ENCODE measurements at regions not wholly inside any gene's neighbourhood (a gene's known extent, or its start where the extent isn't known, plus 50 kb on each side); places are given as distances from the start of the nearest gene placed in this dataset.
"Not testable (repeated sequence)": the region's sequence is repeated elsewhere in the genome, so short reads cannot be mapped to it uniquely, and the experiment has no call there.

- no peak for DNase-seq
These were observed 108.1 kb downstream of the ZFAND4 start for GRCh38 chr10:45564303-45564959.

DNA sequence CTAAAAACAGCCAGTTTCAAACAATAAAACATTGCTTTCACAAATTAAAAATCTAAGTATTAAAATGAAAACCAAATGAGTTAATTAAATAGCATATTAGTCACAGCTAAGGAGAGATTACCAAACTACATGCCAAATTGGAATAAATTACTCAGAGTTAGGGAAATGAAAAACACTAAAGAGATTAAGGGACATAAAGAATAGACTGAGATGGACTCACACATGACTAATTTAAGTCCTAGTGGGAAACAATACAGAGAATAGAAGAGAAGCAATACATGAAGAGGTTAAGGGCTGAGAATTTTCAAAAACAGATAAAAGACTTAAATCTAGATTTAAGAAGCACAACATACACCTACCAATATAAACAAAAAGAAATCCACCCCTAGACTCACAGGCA lies 110.6 kb downstream of the ZFAND4 start:
- no peak for DNase-seq

GRCh38 chr10:45560262-45560661 lies 112.3 kb downstream of the ZFAND4 start:
- no peak for DNase-seq

DNA sequence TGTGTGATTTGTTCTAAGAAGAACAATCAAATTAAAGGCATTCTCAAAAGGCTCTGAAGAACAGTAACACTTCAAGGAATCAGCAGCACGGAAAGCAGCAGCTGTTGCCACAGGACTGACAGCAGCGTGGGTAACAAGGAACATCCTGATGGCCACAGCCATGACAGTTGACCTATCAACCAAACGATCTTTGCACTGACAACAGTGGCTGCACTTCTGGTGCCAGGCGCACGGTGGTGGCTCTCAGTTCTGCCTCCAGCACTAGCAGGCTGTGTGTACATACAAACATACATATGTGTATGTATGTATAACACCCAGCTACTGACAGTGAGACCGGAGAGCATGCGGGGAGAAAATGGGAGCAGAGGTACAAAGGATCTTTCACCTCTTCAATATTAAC lies 114.1 kb downstream of the ZFAND4 start:
- DNase-seq, result peak; percentile 87

GRCh38 chr10:45557275-45557905 lies 115.2 kb downstream of the ZFAND4 start:
- peak; percentile 93 for DNase-seq

- peak; percentile 38 for DNase-seq
These were observed 116.8 kb downstream of the ZFAND4 start for GRCh38 chr10:45555795-45556194.

DNA sequence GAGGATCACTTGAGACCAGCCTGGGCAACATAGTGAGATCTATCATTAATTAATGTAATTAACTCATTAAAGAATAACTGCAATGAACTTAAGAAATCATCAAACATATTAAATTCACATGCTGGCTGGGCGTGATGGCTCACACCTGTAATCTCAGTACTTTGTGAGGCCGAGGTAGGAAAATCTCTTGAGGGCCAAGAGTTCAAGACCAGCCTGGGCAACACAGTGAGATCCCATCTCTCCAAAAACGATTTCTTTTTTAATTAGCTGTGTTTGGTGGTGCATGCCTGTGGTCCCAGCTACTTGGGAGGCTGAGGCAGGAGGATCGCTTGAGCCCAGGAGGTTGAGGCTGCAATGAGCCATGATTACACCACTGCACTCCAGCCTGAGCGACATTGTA lies 117.2 kb downstream of the ZFAND4 start:
- not testable (repeated sequence) for DNase-seq

GRCh38 chr10:45553613-45554012 lies 119.0 kb downstream of the ZFAND4 start:
- no peak for DNase-seq

GRCh38 chr10:45553155-45553554 lies 119.4 kb downstream of the ZFAND4 start:
- no peak for DNase-seq

DNA sequence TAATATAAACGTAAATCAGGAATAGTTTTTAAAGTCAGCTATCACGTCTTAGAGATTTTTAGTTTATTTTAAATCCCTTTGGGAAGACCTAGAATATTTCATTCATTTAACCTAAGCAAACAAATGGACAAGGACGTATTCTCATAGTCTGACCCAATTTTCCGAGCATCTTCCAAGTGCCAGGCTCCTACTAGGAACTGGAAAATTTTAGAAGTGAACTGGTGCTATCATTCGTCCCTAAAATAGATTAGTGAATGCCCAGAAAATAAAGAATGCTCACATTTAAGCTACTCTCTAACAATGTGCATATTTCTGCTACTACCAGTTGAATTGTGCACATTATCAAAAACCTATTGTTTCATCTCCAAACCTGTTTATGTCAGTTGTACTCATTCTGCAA lies 120.1 kb downstream of the ZFAND4 start:
- no peak for DNase-seq

DNA sequence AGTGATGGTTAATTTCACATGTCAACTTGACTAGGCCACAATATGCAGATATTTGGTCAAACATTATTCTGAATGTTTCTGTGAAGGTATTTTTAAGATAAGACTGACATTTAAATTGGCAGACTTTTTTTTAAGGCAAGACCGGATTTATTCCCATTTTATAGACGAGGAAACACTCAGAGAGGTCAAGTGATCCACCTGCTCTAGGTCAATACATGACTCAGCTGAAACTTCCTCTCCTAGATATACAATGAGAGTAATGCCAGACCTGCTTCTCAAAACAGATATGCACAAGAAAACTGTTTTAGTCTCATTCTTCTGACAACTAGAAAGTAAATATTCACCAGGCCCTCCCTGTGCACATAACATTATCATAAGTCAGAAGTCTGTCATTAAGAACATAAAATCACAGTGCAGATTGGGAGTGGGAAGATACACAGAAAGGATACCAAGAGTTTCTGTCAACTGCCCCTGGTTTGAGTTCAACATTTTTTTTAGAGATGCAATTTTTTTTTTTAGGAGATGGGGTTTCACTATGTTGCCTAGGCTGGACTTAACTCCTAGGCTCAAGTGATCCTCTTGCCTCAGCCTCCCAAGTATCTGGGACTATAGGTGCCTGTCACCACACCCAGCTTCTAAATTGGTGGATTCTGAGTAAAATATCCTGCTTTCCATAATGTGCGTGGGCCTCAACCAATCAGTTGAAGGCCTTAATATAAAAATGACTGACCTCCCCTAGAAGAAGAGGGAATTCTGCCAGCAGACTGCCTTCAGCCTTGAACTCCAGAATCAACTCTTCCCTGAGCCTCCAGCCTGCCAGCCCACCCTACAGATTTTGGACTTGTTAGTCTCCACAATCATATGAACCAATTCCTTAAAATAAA lies 121.4 kb downstream of the ZFAND4 start:
- DNase-seq, result no peak

- no peak for DNase-seq
These were observed 124.5 kb downstream of the ZFAND4 start for GRCh38 chr10:45548068-45548467.

- no peak for DNase-seq
These were observed 125.4 kb downstream of the ZFAND4 start for GRCh38 chr10:45547207-45547606.

DNA sequence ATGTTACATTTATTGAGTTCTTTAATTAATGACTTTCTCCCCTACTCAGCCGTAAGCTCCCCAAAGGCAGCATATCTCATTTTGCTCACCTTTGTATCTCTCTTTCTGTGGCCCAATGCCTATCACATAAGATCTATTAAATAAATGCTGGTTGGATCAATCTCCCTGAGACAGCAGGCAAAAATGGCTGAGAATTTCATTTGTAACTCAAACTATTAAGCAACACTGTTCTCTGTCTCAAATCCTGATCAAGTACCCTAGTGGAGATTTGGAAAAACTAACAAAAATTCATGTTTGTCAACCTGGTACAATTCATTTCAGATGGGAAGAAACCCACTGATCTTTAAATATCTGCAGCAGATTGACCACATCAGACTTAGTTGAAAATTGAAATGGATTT lies 127.4 kb downstream of the ZFAND4 start:
- DNase-seq, result no peak

- no peak for DNase-seq
These were observed 128.4 kb downstream of the ZFAND4 start for GRCh38 chr10:45544191-45544590.

DNA sequence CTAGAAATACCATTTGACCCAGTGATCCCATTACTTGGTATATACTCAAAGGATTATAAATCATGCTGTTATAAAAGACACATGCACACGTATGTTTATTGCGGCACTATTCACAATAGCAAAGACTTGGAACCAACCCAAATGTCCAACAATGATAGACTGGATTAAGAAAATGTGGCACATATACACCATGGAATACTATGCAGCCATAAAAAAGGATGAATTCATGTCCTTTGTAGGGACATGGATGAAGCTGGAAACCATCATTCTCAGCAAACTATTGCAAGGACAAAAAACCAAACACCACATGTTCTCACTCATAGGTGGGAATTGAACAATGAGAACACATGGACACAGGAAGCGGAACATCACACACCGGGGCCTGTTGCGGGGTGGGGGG lies 131.5 kb downstream of the ZFAND4 start:
- DNase-seq, result not testable (repeated sequence)

GRCh38 chr10:45540589-45540988 lies 132.0 kb downstream of the ZFAND4 start:
- not testable (repeated sequence) for DNase-seq

- DNase-seq, result not testable (repeated sequence)
These were observed 133.0 kb downstream of the ZFAND4 start for GRCh38 chr10:45539569-45539968.

DNA sequence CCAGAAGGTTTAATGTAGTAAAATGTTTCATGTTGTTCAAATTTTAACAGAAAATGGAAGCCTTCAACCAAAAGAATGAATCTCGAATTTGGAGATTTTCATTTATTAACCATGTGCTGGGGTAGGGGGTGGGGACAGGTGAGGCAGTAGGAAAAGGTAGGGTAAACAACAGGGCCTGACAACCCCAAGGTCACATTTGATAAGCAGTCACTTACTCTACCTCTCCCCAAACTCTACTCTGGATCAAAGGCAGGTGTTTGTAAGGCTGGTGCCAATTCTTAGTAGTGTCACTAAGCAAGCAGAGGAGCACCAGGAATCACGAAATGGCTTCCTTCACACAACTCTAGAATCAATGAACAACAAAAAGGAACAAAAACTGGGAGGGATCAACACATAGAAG lies 138.0 kb downstream of the ZFAND4 start:
- no peak for DNase-seq

GRCh38 chr10:45532480-45532879 lies 140.1 kb downstream of the ZFAND4 start:
- DNase-seq, result peak; percentile 27

GRCh38 chr10:45526309-45526905 lies 146.2 kb downstream of the ZFAND4 start:
- DNase-seq, result no peak

GRCh38 chr10:45520476-45520875 lies 146.5 kb downstream of the ALOX5 start:
- no peak for DNase-seq

- no peak for DNase-seq
These were observed 144.7 kb downstream of the ALOX5 start for GRCh38 chr10:45518741-45519140.
